ENCODE measurements at regions not wholly inside any gene's neighbourhood (a gene's known extent, or its start where the extent isn't known, plus 50 kb on each side); places are given as distances from the start of the nearest gene placed in this dataset.

- Mint-ChIP-seq H3K9me3 (no peaks in the 10 kb centered on the region), H3K27ac (no peak overlapping the region), H3K4me1 (peaks cover 9% of the 10 kb centered on the region), H3K27me3 (ENCODE audit: insufficient read depth, low read depth) (no peaks in the 10 kb centered on the region), H3K4me3 (no peak overlapping the region), H3K36me3 (no peaks in the 10 kb centered on the region)
- no peak for DNase-seq (ENCODE audit: low spot score)
- no peaks in the 10 kb centered on the region for H3K79me2 ChIP-seq (ENCODE audit: low read depth)
- H3K27ac ChIP-seq, result no peak overlapping the region
- no peaks in the 10 kb centered on the region for H3K4me1 ChIP-seq
- H4K20me1 ChIP-seq (ENCODE audit: low read depth), result no peaks in the 10 kb centered on the region
- H3K9me3 ChIP-seq (ENCODE audit: low read depth), result no peaks in the 10 kb centered on the region
- no peaks in the 10 kb centered on the region for H3K27me3 ChIP-seq
- H3K36me3 ChIP-seq, result no peaks in the 10 kb centered on the region
- no peak overlapping the region for H3K9ac ChIP-seq
- no peaks in the 10 kb centered on the region for H3F3A ChIP-seq (ENCODE audit: low read depth)
- H3K4me3 ChIP-seq, result no peak overlapping the region
- no peak overlapping the region for H3K4me2 ChIP-seq
- H2AFZ ChIP-seq (replicated peaks), result no peak overlapping the region
- no peak for TF ChIP-seq EZH2phosphoT487 (IDR thresholded peaks at IDR 0.05)
- TF ChIP-seq CTCF (IDR thresholded peaks at IDR 0.05), result no peak
- no peak for TF ChIP-seq EZH2 (IDR thresholded peaks at IDR 0.05)
These were observed 165.9 kb downstream of the IL15 start for GRCh38 chr4:141802333-141802732.

GRCh38 chr4:141804836-141805235 is 168.5 kb downstream of the IL15 start:
- no peak overlapping the region for H3K27ac Mint-ChIP-seq
- H3K9ac ChIP-seq, result no peak overlapping the region
- H3K4me1 Mint-ChIP-seq, result peaks cover 11% of the 10 kb centered on the region
- H3K36me3 Mint-ChIP-seq, result no peaks in the 10 kb centered on the region
- no peak overlapping the region for H3K4me2 ChIP-seq
- H2AFZ ChIP-seq (replicated peaks), result no peak overlapping the region
- H3F3A ChIP-seq (ENCODE audit: low read depth), result no peaks in the 10 kb centered on the region
- peaks cover 3% of the 10 kb centered on the region for H3K9me3 ChIP-seq (ENCODE audit: low read depth)
- no peaks in the 10 kb centered on the region for H3K36me3 ChIP-seq
- no peak for DNase-seq (ENCODE audit: low spot score)
- no peaks in the 10 kb centered on the region for H3K79me2 ChIP-seq (ENCODE audit: low read depth)
- H3K27ac ChIP-seq, result no peak overlapping the region
- no peak overlapping the region for H3K4me3 Mint-ChIP-seq
- H3K27me3 ChIP-seq, result no peaks in the 10 kb centered on the region
- H4K20me1 ChIP-seq (ENCODE audit: low read depth), result no peaks in the 10 kb centered on the region
- H3K27me3 Mint-ChIP-seq (ENCODE audit: insufficient read depth, low read depth), result no peaks in the 10 kb centered on the region
- no peak for TF ChIP-seq CTCF (IDR thresholded peaks at IDR 0.05)
- TF ChIP-seq EZH2phosphoT487 (IDR thresholded peaks at IDR 0.05), result no peak
- TF ChIP-seq EZH2 (IDR thresholded peaks at IDR 0.05), result no peak
- no peak overlapping the region for H3K4me3 ChIP-seq
- no peaks in the 10 kb centered on the region for H3K9me3 Mint-ChIP-seq
- H3K4me1 ChIP-seq, result peaks cover 8% of the 10 kb centered on the region

DNA sequence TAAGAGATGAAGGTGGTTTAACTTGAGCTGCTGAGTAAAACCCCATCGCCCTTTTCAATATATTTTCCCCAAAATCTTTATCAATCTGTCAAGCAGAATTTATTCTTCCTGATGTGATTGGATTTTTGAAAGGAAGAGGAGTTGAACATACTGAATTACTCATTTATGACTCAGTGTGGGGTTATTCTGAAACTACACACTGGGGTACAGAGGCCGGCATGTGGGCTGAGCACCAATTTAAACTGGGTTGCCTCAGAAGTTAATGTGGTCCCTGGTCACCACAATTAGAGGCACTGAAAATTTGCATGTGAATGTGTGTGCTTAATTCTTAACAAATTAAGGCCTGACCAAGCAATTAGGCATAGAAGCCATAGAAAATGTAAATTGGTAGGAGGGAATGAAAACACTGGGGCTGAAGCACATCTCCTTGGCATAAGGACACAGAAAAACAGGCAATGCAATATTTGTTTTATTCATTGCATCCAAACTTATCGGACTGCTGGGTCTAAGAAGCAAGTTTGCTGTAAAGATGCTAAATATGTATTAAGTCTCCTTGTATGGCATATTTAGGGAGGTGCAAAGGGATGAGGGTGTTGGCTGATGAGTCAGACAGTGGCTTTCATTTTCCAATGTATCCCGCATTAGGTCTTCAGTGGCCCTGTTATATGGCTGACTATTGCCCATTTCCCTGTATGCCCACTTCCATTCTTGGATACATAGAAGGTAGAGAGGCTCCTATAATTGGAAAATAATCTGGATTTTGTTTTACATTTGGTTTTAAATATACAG is 170.9 kb downstream of the IL15 start:
- H3K27me3 ChIP-seq, result no peaks in the 10 kb centered on the region
- no peak for TF ChIP-seq EZH2 (IDR thresholded peaks at IDR 0.05)
- no peak for TF ChIP-seq EZH2phosphoT487 (IDR thresholded peaks at IDR 0.05)
- TF ChIP-seq CTCF (IDR thresholded peaks at IDR 0.05), result no peak
- Mint-ChIP-seq H3K27me3 (ENCODE audit: insufficient read depth, low read depth) (no peaks in the 10 kb centered on the region), H3K36me3 (no peaks in the 10 kb centered on the region), H3K4me3 (no peak overlapping the region), H3K27ac (no peak overlapping the region), H3K4me1 (peaks cover 17% of the 10 kb centered on the region), H3K9me3 (no peaks in the 10 kb centered on the region)
- H3K27ac ChIP-seq, result no peak overlapping the region
- no peak overlapping the region for H3K4me2 ChIP-seq
- no peak for DNase-seq (ENCODE audit: low spot score)
- no peak overlapping the region for H3K4me3 ChIP-seq
- peaks cover 4% of the 10 kb centered on the region for H3F3A ChIP-seq (ENCODE audit: low read depth)
- H4K20me1 ChIP-seq (ENCODE audit: low read depth), result no peaks in the 10 kb centered on the region
- H3K9ac ChIP-seq, result no peak overlapping the region
- H3K4me1 ChIP-seq, result peaks cover 21% of the 10 kb centered on the region
- H3K36me3 ChIP-seq, result no peaks in the 10 kb centered on the region
- H3K79me2 ChIP-seq (ENCODE audit: low read depth), result no peaks in the 10 kb centered on the region
- peaks cover 3% of the 10 kb centered on the region for H3K9me3 ChIP-seq (ENCODE audit: low read depth)
- H2AFZ ChIP-seq (replicated peaks), result no peak overlapping the region
